GM23338 (cell line): ENCODE measurements at regions not wholly inside any gene's neighbourhood (a gene's known extent, or its start where the extent isn't known, plus 50 kb on each side); places are given as distances from the start of the nearest gene placed in this dataset.

Source experiments
- CREB1 ChIP-seq: fragments of 250-450 bp; sonication (Bioruptor Pico); IDR thresholded peaks from 2 replicates; pipeline ENCODE4 v1.5.0; 2020; ENCODE audit warnings: low read depth, mild to moderate bottlenecking, moderate library complexity
- EZH2 ChIP-seq: fragments of 200-600 bp; sonication (generic); IDR thresholded peaks from one replicate; pipeline ENCODE4 v1.8.0; 2017; ENCODE audit warnings: antibody characterized with exemption, mild to moderate bottlenecking, low read depth; ENCODE audit not compliant: unreplicated experiment
- EZH2phosphoT487 ChIP-seq: fragments of 200-600 bp; sonication (generic); IDR thresholded peaks from one replicate; pipeline ENCODE4 v1.8.1; 2018; ENCODE audit warnings: antibody characterized with exemption; ENCODE audit not compliant: unreplicated experiment
- JUNB ChIP-seq: IDR thresholded peaks from one replicate; pipeline ENCODE4 v1.6.1; 2016; ENCODE audit warnings: antibody characterized with exemption; ENCODE audit not compliant: unreplicated experiment
- NANOG ChIP-seq: IDR thresholded peaks from 2 replicates; pipeline ENCODE4 v1.6.1; 2016; ENCODE audit warnings: antibody characterized with exemption, borderline replicate concordance
- POLR2AphosphoS5 ChIP-seq: IDR thresholded peaks from 2 replicates; pipeline ENCODE4 v1.6.1; 2016; ENCODE audit warnings: antibody characterized with exemption, low read depth
- STAT1 ChIP-seq: IDR thresholded peaks from one replicate; pipeline ENCODE4 v1.6.1; 2016; ENCODE audit warnings: antibody characterized with exemption; ENCODE audit not compliant: unreplicated experiment
- ZNF114 ChIP-seq: fragments of 250-450 bp; sonication (Bioruptor Pico); IDR thresholded peaks from 2 replicates; pipeline ENCODE4 v1.5.0; 2020; ENCODE audit warnings: mild to moderate bottlenecking, moderate library complexity
- ZNF331 ChIP-seq: fragments of 250-450 bp; sonication (Bioruptor Pico); IDR thresholded peaks from 2 replicates; pipeline ENCODE4 v1.5.0; 2020; ENCODE audit warnings: low read depth, mild to moderate bottlenecking, moderate library complexity
- TF ChIP-seq, protein P1 (sequence below), 2 experiments: fragments of 200-600 bp in 1 of 2; sonication (generic) in 1 of 2; conservative IDR thresholded peaks; 2 replicates each; pipeline versions ENCODE4 v1.5.1 to v1.6.1; 2016 to 2017; ENCODE audit warnings: antibody characterized with exemption in 2 of 2, low read depth in 2 of 2, mild to moderate bottlenecking in 2 of 2, moderate library complexity in 1 of 2
- TF ChIP-seq, protein P2 (sequence below): IDR thresholded peaks from one replicate; pipeline ENCODE4 v1.6.1; 2018; ENCODE audit warnings: antibody characterized with exemption; ENCODE audit not compliant: unreplicated experiment
- TF ChIP-seq, protein P3 (sequence below): fragments of 250-450 bp; sonication (Bioruptor Pico); IDR thresholded peaks from 2 replicates; pipeline ENCODE4 v1.5.0; 2020; ENCODE audit warnings: mild to moderate bottlenecking, moderate library complexity

DNA sequence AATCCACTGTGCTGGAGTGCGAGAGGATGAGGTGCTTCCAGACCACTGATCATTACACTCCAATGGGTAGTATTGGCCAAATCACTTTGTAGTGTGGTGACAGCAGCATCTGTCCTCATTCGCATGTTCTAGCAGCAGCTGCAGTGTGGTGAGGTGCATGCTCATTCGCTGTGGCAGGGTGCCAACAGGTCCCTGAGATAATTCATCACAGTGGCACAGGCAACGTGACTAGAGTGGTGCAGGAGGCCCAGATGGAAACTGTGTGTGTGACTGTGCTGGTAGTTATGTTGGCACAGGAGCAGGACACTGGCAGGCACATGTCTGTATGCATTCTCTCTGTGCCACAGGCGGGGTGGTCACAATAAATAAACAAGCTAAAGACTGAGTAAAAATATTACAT, 329.5 kb upstream of the SYT4 start:
- TF ChIP-seq, protein P1, sequence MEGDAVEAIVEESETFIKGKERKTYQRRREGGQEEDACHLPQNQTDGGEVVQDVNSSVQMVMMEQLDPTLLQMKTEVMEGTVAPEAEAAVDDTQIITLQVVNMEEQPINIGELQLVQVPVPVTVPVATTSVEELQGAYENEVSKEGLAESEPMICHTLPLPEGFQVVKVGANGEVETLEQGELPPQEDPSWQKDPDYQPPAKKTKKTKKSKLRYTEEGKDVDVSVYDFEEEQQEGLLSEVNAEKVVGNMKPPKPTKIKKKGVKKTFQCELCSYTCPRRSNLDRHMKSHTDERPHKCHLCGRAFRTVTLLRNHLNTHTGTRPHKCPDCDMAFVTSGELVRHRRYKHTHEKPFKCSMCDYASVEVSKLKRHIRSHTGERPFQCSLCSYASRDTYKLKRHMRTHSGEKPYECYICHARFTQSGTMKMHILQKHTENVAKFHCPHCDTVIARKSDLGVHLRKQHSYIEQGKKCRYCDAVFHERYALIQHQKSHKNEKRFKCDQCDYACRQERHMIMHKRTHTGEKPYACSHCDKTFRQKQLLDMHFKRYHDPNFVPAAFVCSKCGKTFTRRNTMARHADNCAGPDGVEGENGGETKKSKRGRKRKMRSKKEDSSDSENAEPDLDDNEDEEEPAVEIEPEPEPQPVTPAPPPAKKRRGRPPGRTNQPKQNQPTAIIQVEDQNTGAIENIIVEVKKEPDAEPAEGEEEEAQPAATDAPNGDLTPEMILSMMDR (conservative IDR thresholded peaks at IDR 0.05; ENCODE audit: low read depth in 2 of 2) = no peak
- no peak for TF ChIP-seq POLR2AphosphoS5
- TF ChIP-seq EZH2phosphoT487 = no peak
- TF ChIP-seq CREB1 (CRISPR knock-in tag) = no peak
- TF ChIP-seq NANOG = no peak
- TF ChIP-seq ZNF331 = no peak
- no peak for TF ChIP-seq EZH2
- TF ChIP-seq, protein P2, sequence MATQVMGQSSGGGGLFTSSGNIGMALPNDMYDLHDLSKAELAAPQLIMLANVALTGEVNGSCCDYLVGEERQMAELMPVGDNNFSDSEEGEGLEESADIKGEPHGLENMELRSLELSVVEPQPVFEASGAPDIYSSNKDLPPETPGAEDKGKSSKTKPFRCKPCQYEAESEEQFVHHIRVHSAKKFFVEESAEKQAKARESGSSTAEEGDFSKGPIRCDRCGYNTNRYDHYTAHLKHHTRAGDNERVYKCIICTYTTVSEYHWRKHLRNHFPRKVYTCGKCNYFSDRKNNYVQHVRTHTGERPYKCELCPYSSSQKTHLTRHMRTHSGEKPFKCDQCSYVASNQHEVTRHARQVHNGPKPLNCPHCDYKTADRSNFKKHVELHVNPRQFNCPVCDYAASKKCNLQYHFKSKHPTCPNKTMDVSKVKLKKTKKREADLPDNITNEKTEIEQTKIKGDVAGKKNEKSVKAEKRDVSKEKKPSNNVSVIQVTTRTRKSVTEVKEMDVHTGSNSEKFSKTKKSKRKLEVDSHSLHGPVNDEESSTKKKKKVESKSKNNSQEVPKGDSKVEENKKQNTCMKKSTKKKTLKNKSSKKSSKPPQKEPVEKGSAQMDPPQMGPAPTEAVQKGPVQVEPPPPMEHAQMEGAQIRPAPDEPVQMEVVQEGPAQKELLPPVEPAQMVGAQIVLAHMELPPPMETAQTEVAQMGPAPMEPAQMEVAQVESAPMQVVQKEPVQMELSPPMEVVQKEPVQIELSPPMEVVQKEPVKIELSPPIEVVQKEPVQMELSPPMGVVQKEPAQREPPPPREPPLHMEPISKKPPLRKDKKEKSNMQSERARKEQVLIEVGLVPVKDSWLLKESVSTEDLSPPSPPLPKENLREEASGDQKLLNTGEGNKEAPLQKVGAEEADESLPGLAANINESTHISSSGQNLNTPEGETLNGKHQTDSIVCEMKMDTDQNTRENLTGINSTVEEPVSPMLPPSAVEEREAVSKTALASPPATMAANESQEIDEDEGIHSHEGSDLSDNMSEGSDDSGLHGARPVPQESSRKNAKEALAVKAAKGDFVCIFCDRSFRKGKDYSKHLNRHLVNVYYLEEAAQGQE = no peak
- no peak for TF ChIP-seq STAT1
- TF ChIP-seq ZNF114 (CRISPR knock-in tag) = no peak
- TF ChIP-seq, protein P3, sequence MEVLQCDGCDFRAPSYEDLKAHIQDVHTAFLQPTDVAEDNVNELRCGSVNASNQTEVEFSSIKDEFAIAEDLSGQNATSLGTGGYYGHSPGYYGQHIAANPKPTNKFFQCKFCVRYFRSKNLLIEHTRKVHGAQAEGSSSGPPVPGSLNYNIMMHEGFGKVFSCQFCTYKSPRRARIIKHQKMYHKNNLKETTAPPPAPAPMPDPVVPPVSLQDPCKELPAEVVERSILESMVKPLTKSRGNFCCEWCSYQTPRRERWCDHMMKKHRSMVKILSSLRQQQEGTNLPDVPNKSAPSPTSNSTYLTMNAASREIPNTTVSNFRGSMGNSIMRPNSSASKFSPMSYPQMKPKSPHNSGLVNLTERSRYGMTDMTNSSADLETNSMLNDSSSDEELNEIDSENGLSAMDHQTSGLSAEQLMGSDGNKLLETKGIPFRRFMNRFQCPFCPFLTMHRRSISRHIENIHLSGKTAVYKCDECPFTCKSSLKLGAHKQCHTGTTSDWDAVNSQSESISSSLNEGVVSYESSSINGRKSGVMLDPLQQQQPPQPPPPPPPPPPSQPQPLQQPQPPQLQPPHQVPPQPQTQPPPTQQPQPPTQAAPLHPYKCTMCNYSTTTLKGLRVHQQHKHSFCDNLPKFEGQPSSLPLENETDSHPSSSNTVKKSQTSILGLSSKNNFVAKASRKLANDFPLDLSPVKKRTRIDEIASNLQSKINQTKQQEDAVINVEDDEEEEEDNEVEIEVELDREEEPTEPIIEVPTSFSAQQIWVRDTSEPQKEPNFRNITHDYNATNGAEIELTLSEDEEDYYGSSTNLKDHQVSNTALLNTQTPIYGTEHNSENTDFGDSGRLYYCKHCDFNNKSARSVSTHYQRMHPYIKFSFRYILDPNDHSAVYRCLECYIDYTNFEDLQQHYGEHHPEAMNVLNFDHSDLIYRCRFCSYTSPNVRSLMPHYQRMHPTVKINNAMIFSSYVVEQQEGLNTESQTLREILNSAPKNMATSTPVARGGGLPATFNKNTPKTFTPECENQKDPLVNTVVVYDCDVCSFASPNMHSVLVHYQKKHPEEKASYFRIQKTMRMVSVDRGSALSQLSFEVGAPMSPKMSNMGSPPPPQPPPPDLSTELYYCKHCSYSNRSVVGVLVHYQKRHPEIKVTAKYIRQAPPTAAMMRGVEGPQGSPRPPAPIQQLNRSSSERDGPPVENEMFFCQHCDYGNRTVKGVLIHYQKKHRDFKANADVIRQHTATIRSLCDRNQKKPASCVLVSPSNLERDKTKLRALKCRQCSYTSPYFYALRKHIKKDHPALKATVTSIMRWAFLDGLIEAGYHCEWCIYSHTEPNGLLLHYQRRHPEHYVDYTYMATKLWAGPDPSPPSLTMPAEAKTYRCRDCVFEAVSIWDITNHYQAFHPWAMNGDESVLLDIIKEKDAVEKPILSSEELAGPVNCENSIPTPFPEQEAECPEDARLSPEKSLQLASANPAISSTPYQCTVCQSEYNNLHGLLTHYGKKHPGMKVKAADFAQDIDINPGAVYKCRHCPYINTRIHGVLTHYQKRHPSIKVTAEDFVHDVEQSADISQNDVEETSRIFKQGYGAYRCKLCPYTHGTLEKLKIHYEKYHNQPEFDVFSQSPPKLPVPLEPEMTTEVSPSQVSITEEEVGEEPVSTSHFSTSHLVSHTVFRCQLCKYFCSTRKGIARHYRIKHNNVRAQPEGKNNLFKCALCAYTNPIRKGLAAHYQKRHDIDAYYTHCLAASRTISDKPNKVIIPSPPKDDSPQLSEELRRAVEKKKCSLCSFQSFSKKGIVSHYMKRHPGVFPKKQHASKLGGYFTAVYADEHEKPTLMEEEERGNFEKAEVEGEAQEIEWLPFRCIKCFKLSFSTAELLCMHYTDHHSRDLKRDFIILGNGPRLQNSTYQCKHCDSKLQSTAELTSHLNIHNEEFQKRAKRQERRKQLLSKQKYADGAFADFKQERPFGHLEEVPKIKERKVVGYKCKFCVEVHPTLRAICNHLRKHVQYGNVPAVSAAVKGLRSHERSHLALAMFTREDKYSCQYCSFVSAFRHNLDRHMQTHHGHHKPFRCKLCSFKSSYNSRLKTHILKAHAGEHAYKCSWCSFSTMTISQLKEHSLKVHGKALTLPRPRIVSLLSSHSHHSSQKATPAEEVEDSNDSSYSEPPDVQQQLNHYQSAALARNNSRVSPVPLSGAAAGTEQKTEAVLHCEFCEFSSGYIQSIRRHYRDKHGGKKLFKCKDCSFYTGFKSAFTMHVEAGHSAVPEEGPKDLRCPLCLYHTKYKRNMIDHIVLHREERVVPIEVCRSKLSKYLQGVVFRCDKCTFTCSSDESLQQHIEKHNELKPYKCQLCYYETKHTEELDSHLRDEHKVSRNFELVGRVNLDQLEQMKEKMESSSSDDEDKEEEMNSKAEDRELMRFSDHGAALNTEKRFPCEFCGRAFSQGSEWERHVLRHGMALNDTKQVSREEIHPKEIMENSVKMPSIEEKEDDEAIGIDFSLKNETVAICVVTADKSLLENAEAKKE (CRISPR knock-in tag) = no peak
- TF ChIP-seq JUNB = no peak
